Neural cell (in vitro differentiated cells): ENCODE measurements at regions not wholly inside any gene's neighbourhood (a gene's known extent, or its start where the extent isn't known, plus 50 kb on each side); places are given as distances from the start of the nearest gene placed in this dataset.

Experiments used
- H2AFZ ChIP-seq: fragments of 200-600, 300-800 bp; sonication (generic), shearing (Covaris generic); 2 replicates; pipeline ENCODE4 v1.6.0; 2014; ENCODE audit warnings: low read depth, mild to moderate bottlenecking, antibody characterized with exemption, low read length, moderate library complexity
- H3F3A ChIP-seq: fragments of 200-600 bp; shearing (Covaris generic); 2 replicates; pipeline ENCODE4 v1.6.1; 2016; ENCODE audit warnings: mild to moderate bottlenecking, moderate library complexity, mixed read lengths, antibody characterized with exemption, low read length; ENCODE audit not compliant: insufficient read depth, poor library complexity, severe bottlenecking
- H3K27ac ChIP-seq: fragments of 200-600, 300-800 bp; sonication (generic), shearing (Covaris generic); 2 replicates; pipeline ENCODE4 v1.5.1; 2014; ENCODE audit warnings: mild to moderate bottlenecking, low read length, moderate library complexity
- H3K27me3 ChIP-seq: fragments of 300-800, 200-600 bp; sonication (generic), shearing (Covaris generic); 2 replicates; pipeline ENCODE4 v1.6.0; 2014; ENCODE audit warnings: mild to moderate bottlenecking, low read depth, low read length, moderate library complexity; ENCODE audit not compliant: insufficient read depth
- H3K36me3 ChIP-seq: fragments of 300-800, 200-600 bp; sonication (generic), shearing (Covaris generic); 2 replicates; pipeline ENCODE4 v1.5.1; 2014; ENCODE audit warnings: mild to moderate bottlenecking, antibody characterized with exemption, low read length, moderate library complexity; ENCODE audit not compliant: insufficient read depth
- H3K4me2 ChIP-seq: fragments of 300-800, 200-600 bp; sonication (generic), shearing (Covaris generic); 2 replicates; pipeline ENCODE4 v1.6.0; 2014; ENCODE audit warnings: mild to moderate bottlenecking, low read length
- H3K4me3 ChIP-seq: fragments of 300-800, 200-600 bp; sonication (generic), shearing (Covaris generic); 2 replicates; pipeline ENCODE4 v1.5.1; 2014; ENCODE audit warnings: mild to moderate bottlenecking, low read length, moderate library complexity
- H3K79me2 ChIP-seq: fragments of 200-600 bp; shearing (Covaris generic); replicated peaks from 2 replicates; pipeline ENCODE4 v1.6.0; 2014; ENCODE audit warnings: mild to moderate bottlenecking, low read length, moderate library complexity; ENCODE audit not compliant: insufficient read depth
- H3K9ac ChIP-seq: fragments of 300-800, 200-600 bp; sonication (generic), shearing (Covaris generic); 2 replicates; pipeline ENCODE4 v1.6.1; 2016; ENCODE audit warnings: mild to moderate bottlenecking, low read length, mixed read lengths
- H3K9me2 ChIP-seq: fragments of 200-600 bp; shearing (Covaris generic); 2 replicates; pipeline ENCODE4 v1.6.1; 2016; ENCODE audit warnings: mild to moderate bottlenecking, low read length, mixed read lengths; ENCODE audit not compliant: insufficient read depth
- H3K9me3 ChIP-seq: fragments of 200-600, 300-800 bp; sonication (generic), shearing (Covaris generic); 2 replicates; pipeline ENCODE4 v1.6.1; 2016; ENCODE audit warnings: mild to moderate bottlenecking, mixed run types, low read length, moderate library complexity, mixed read lengths
- H4K20me1 ChIP-seq: fragments of 200-600 bp; shearing (Covaris generic); 2 replicates; pipeline ENCODE4 v1.6.1; 2016; ENCODE audit warnings: mild to moderate bottlenecking, mixed run types; ENCODE audit not compliant: insufficient read depth
- EP300 ChIP-seq: fragments of 450-650 bp; conservative IDR thresholded peaks from 2 replicates; pipeline ENCODE4 v1.6.1; 2014; ENCODE audit warnings: antibody characterized with exemption, mild to moderate bottlenecking, moderate library complexity; ENCODE audit not compliant: poor library complexity, severe bottlenecking
- EZH2 ChIP-seq: fragments of 200-600, 300-800 bp; shearing (Covaris generic), sonication (generic); IDR thresholded peaks from 2 replicates; pipeline ENCODE4 v1.6.1; 2014; ENCODE audit warnings: antibody characterized with exemption, low read length, borderline replicate concordance, mild to moderate bottlenecking; ENCODE audit not compliant: insufficient read depth, poor library complexity, severe bottlenecking
- MXI1 ChIP-seq: fragments of 450-650 bp; conservative IDR thresholded peaks from 2 replicates; pipeline ENCODE4 v1.6.1; 2014; ENCODE audit warnings: antibody characterized with exemption, mild to moderate bottlenecking; ENCODE audit not compliant: poor library complexity, severe bottlenecking
- POLR2AphosphoS5 ChIP-seq: IDR thresholded peaks from 2 replicates; pipeline ENCODE4 v1.6.1; 2012
- RAD21 ChIP-seq: fragments of 450-650 bp; conservative IDR thresholded peaks from 2 replicates; pipeline ENCODE4 v1.6.1; 2014; ENCODE audit warnings: antibody characterized with exemption, mild to moderate bottlenecking, moderate library complexity
- SMC3 ChIP-seq: fragments of 450-650 bp; conservative IDR thresholded peaks from 2 replicates; pipeline ENCODE4 v1.6.1; 2014; ENCODE audit warnings: antibody characterized with exemption, mild to moderate bottlenecking, moderate library complexity; ENCODE audit not compliant: poor library complexity
- TAF1 ChIP-seq: IDR thresholded peaks from 2 replicates; pipeline ENCODE4 v1.6.1; 2012; ENCODE audit warnings: low read depth
- TF ChIP-seq, protein P1 (sequence below): fragments of 450-650 bp; IDR thresholded peaks from 2 replicates; pipeline ENCODE4 v1.5.1; 2014; ENCODE audit warnings: antibody characterized with exemption, mild to moderate bottlenecking, moderate library complexity; ENCODE audit not compliant: poor library complexity, severe bottlenecking
- TF ChIP-seq, protein P2 (sequence below): IDR thresholded peaks from 2 replicates; pipeline ENCODE4 v1.6.1; 2012; ENCODE audit warnings: borderline replicate concordance

DNA sequence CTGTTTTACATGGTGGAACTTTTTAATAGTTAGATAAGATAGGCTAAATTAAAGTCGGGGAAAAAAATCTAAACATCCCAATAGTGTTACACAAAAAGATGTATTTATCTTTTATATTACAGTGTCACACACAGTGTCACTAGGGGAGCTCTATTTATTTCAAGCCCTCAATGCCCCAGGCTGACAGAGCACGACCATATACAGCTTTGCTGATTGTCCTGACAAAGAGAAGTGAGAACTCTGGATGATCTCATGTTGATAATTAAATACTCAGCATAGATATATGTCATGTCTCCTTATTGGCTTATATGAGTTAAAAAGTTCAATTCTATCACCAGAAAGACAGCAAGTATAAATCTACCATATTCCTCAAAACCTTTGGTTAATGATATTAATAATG lies 594.3 kb downstream of the LRFN5 start:
- Histone ChIP-seq H3K4me3 (no peak overlapping the region), H3K27me3 (no peaks in the 10 kb centered on the region)

DNA sequence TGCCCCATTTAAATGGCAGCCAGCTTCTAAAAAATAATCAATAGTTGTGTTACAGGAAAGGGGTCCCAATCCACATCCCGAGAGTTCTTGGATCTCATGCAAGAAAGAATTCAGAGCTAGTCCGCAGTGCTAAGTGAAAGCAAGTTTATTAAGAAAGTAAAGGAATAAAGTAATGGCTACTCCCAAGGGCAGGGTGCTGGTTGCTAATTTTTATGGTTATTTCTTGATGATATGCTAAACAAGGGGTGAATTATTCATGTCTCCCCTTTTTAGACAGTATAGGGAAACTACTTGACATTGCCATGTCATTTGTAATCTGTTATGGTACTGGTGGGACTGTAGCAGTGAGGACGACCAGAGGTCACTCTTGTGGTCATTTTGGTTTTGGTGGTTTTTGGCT lies 591.3 kb downstream of the LRFN5 start:
- no peaks in the 10 kb centered on the region for H3K79me2 ChIP-seq

More for the DNA sequence above, 594.3 kb downstream of the LRFN5 start:
- Histone ChIP-seq H3K4me2 (no peak overlapping the region), H3K9me2 (no peaks in the 10 kb centered on the region), H2AFZ (no peak overlapping the region), H3K27ac (no peak overlapping the region), H3K36me3 (no peaks in the 10 kb centered on the region), H3K9ac (no peak overlapping the region), H3F3A (no peaks in the 10 kb centered on the region), H3K9me3 (no peaks in the 10 kb centered on the region), H4K20me1 (no peaks in the 10 kb centered on the region), H3K79me2 (no peaks in the 10 kb centered on the region)
- TF ChIP-seq SMC3 (no peak), RAD21 (no peak), POLR2AphosphoS5 (no peak), EZH2 (no peak), EP300 (no peak), TAF1 (no peak), MXI1 (no peak)
- TF ChIP-seq, protein P1, sequence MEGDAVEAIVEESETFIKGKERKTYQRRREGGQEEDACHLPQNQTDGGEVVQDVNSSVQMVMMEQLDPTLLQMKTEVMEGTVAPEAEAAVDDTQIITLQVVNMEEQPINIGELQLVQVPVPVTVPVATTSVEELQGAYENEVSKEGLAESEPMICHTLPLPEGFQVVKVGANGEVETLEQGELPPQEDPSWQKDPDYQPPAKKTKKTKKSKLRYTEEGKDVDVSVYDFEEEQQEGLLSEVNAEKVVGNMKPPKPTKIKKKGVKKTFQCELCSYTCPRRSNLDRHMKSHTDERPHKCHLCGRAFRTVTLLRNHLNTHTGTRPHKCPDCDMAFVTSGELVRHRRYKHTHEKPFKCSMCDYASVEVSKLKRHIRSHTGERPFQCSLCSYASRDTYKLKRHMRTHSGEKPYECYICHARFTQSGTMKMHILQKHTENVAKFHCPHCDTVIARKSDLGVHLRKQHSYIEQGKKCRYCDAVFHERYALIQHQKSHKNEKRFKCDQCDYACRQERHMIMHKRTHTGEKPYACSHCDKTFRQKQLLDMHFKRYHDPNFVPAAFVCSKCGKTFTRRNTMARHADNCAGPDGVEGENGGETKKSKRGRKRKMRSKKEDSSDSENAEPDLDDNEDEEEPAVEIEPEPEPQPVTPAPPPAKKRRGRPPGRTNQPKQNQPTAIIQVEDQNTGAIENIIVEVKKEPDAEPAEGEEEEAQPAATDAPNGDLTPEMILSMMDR: no peak
- TF ChIP-seq, protein P2, sequence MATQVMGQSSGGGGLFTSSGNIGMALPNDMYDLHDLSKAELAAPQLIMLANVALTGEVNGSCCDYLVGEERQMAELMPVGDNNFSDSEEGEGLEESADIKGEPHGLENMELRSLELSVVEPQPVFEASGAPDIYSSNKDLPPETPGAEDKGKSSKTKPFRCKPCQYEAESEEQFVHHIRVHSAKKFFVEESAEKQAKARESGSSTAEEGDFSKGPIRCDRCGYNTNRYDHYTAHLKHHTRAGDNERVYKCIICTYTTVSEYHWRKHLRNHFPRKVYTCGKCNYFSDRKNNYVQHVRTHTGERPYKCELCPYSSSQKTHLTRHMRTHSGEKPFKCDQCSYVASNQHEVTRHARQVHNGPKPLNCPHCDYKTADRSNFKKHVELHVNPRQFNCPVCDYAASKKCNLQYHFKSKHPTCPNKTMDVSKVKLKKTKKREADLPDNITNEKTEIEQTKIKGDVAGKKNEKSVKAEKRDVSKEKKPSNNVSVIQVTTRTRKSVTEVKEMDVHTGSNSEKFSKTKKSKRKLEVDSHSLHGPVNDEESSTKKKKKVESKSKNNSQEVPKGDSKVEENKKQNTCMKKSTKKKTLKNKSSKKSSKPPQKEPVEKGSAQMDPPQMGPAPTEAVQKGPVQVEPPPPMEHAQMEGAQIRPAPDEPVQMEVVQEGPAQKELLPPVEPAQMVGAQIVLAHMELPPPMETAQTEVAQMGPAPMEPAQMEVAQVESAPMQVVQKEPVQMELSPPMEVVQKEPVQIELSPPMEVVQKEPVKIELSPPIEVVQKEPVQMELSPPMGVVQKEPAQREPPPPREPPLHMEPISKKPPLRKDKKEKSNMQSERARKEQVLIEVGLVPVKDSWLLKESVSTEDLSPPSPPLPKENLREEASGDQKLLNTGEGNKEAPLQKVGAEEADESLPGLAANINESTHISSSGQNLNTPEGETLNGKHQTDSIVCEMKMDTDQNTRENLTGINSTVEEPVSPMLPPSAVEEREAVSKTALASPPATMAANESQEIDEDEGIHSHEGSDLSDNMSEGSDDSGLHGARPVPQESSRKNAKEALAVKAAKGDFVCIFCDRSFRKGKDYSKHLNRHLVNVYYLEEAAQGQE: no peak

More for the DNA sequence above, 591.3 kb downstream of the LRFN5 start:
- Histone ChIP-seq H3K9ac (no peak overlapping the region), H3K4me3 (no peak overlapping the region), H2AFZ (no peak overlapping the region), H3F3A (no peaks in the 10 kb centered on the region), H3K36me3 (no peaks in the 10 kb centered on the region), H3K27ac (no peak overlapping the region), H3K4me2 (no peak overlapping the region), H3K9me3 (no peaks in the 10 kb centered on the region), H3K9me2 (no peaks in the 10 kb centered on the region), H4K20me1 (no peaks in the 10 kb centered on the region), H3K27me3 (no peaks in the 10 kb centered on the region)
- no peak for TF ChIP-seq EZH2
- TF ChIP-seq EP300: no peak
- no peak for TF ChIP-seq TAF1
- TF ChIP-seq SMC3: no peak
- TF ChIP-seq POLR2AphosphoS5: no peak
- no peak for TF ChIP-seq MXI1
- TF ChIP-seq, protein P1: no peak
- TF ChIP-seq, protein P2: no peak
- no peak for TF ChIP-seq RAD21
